ENCODE measurements at regions not wholly inside any gene's neighbourhood (a gene's known extent, or its start where the extent isn't known, plus 50 kb on each side); places are given as distances from the start of the nearest gene placed in this dataset.

GRCh38 chr3:161422171-161422700 is 50.9 kb upstream of the SPTSSB start:
- no TSS peak for BruUV-seq (replicated peaks)
- Histone ChIP-seq H3F3A (ENCODE audit: low read length, unreplicated experiment) (no peaks in the 10 kb centered on the region), H3K9ac (ENCODE audit: low read length) (peak overlapping the region; percentile 90), H3K79me2 (ENCODE audit: low read length) (peaks cover 17% of the 10 kb centered on the region), H2AFZ (ENCODE audit: low read length) (no peak overlapping the region), H3K36me3 (ENCODE audit: low read depth, low read length) (no peaks in the 10 kb centered on the region), H3K9me2 (replicated peaks; ENCODE audit: low read length) (no peaks in the 10 kb centered on the region), H3K9me3 (ENCODE audit: low read length) (no peaks in the 10 kb centered on the region), H3K27ac (ENCODE audit: low read length) (peak overlapping the region; percentile 96), H3K4me1 (ENCODE audit: insufficient read depth, low read length) (peaks cover 51% of the 10 kb centered on the region), H3K4me3 (ENCODE audit: low read length) (no peak overlapping the region), H3K27me3 (ENCODE audit: low read length) (no peaks in the 10 kb centered on the region), H4K20me1 (ENCODE audit: low read length) (no peaks in the 10 kb centered on the region), H3K4me2 (ENCODE audit: low read length) (peak overlapping the region; percentile 18; the same call in 1 of the 2 replicates)
- TF ChIP-seq CTCF (conservative IDR thresholded peaks at IDR 0.05; ENCODE audit: low read depth, low read length) (no peak), EZH2 (IDR thresholded peaks at IDR 0.05; ENCODE audit: low read length, unreplicated experiment) (no peak), EZH2phosphoT487 (IDR thresholded peaks at IDR 0.05; ENCODE audit: borderline replicate concordance, low read length) (no peak)
- no peak for ATAC-seq
- ChIA-PET CTCF (interaction anchor here (0.7 to 1.3 kb wide), 2 partner anchors 9 to 69 kb away, joined by 3 to 7 read pairs; no protein-coding TSS in a partner anchor), POLR2A (ENCODE audit: unreplicated experiment) (interaction anchor here (0.6 to 1.2 kb wide), 3 partner anchors 10 to 51 kb away, joined by 4 read pairs; partner anchors contain the start of gene SPTSSB)
- no peak for DNase-seq
- intact Hi-C loops (cut with micrococcal nuclease) = loop anchor here (2.0 to 5.0 kb wide), 6 partner anchors 13 to 845 kb away; partner anchors contain the start of gene NMD3

All from PC-3 (cell line).